Right lobe of liver (tissue), 6 donors: ENCODE measurements at regions not wholly inside any gene's neighbourhood (a gene's known extent, or its start where the extent isn't known, plus 50 kb on each side); places are given as distances from the start of the nearest gene placed in this dataset.

ENCODE experiments used
- ATAC-seq, 4 donors: fragments of 200-7000 bp; cut with Tn5 transposase; one replicate each; pipeline ENCODE4 v1.9.1; 2020; ENCODE audit warnings: mild to moderate bottlenecking in 4 of 4, moderate library complexity in 4 of 4
- DNase-seq, 3 donors: peaks; one replicate each; pipeline ENCODE4 v3.0.0-alpha.2; 2020
- H3K27ac ChIP-seq, 3 donors: fragments of 200-600 bp; one replicate each; pipeline ENCODE4 v1.8.0; 2022
- H3K27me3 ChIP-seq, 2 donors: fragments of 200-600 bp; one replicate each; pipeline ENCODE4 v1.8.0; 2022
- H3K36me3 ChIP-seq, 4 donors: fragments of 200-600 bp; sonication (generic) in 1 of 4; one replicate each; pipeline versions ENCODE4 v1.5.1 to v1.8.0; 2017 to 2022; ENCODE audit warnings: control low read depth in 1 of 4
- H3K4me1 ChIP-seq, 4 donors: fragments of 200-600 bp; sonication (generic) in 1 of 4; one replicate each; pipeline versions ENCODE4 v1.5.1 to v1.8.0; 2017 to 2022; ENCODE audit warnings: control low read depth in 1 of 4
- H3K4me3 ChIP-seq, 3 donors: fragments of 200-600 bp; one replicate each; pipeline ENCODE4 v1.8.0; 2022
- H3K9me3 ChIP-seq, 4 donors: fragments of 200-600 bp; sonication (generic) in 1 of 4; one replicate each; pipeline versions ENCODE4 v1.5.1 to v1.8.0; 2017 to 2022; ENCODE audit warnings: control low read depth in 1 of 4
- POLR2A ChIP-seq: fragments of 450-650 bp; IDR thresholded peaks from one replicate; pipeline ENCODE4 v1.6.1; 2017; ENCODE audit warnings: antibody characterized with exemption, mild to moderate bottlenecking
- WGBS: methylation state at CpG from one replicate; pipeline ENCODE4 v1.1.6; 2018; ENCODE audit warnings: low coverage, low lambda C conversion rate; ENCODE audit not compliant: insufficient coverage; ENCODE audit errors: missing lambda C conversion rate; 5-methylcytosine and 5-hydroxymethylcytosine counted together
- intact Hi-C, 2 donors: fragments of 100-400 bp; cut with DNase I; formaldehyde crosslinking; loops; one replicate each; pipeline versions ENCODE4 v1.11.2 to v1.14.1; 2022
- TF ChIP-seq, protein P1 (sequence below), 4 donors: fragments of 200-600 bp in 3 of 4; fragments of 450-650 bp in 1 of 4; IDR thresholded peaks; one replicate each; pipeline versions ENCODE4 v1.5.1 to v1.8.0; 2016 to 2022; ENCODE audit warnings: antibody characterized with exemption in 4 of 4, mild to moderate bottlenecking in 2 of 4
- donor health status: DM: no; HTN: yes; CAD: no.
- donor health status: DM: no; HTN: no; CAD: no.
- donor health status: DM: no; HTN: no; CAD: no.
- donor health status: DM: no; HTN: yes; CAD: no.
- donor health status: DM: no; HTN: yes; CAD: no.

DNA sequence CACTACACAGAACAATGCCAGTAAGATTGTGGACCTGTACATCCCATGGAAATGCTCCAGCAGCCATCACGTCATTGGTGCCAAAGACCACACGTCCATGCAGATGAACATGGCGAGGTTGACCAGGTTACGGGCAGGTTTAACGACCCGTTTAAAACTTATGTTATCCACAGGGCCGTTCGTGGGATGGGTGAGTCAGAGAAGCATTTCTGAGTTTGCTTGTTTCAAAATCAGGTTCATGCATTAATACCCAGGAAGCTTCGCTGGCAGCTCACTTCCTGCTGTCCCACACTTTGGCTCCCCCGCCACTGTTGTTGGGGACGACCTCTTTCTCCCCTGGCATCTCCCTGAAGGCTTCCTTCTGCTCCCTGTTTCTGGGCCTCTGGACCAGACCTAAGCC lies 194.1 kb downstream of the USP12 start:
- H3K27ac ChIP-seq, result no peak overlapping the region
- no peak for ATAC-seq
- intact Hi-C loops, result no loop called here
- H3K9me3 ChIP-seq, result no peaks in the 10 kb centered on the region
- WGBS, result 37% methylated on average over 5 of the region's 11 CpGs
- peaks cover 0 to 7% (median 3%) of the 10 kb centered on the region in 4 donors for H3K4me1 ChIP-seq
- no peak for DNase-seq
- H3K4me3 ChIP-seq, result no peak overlapping the region
- H3K36me3 ChIP-seq, result no peaks in the 10 kb centered on the region
- H3K27me3 ChIP-seq, result no peaks in the 10 kb centered on the region
- TF ChIP-seq, protein P1, sequence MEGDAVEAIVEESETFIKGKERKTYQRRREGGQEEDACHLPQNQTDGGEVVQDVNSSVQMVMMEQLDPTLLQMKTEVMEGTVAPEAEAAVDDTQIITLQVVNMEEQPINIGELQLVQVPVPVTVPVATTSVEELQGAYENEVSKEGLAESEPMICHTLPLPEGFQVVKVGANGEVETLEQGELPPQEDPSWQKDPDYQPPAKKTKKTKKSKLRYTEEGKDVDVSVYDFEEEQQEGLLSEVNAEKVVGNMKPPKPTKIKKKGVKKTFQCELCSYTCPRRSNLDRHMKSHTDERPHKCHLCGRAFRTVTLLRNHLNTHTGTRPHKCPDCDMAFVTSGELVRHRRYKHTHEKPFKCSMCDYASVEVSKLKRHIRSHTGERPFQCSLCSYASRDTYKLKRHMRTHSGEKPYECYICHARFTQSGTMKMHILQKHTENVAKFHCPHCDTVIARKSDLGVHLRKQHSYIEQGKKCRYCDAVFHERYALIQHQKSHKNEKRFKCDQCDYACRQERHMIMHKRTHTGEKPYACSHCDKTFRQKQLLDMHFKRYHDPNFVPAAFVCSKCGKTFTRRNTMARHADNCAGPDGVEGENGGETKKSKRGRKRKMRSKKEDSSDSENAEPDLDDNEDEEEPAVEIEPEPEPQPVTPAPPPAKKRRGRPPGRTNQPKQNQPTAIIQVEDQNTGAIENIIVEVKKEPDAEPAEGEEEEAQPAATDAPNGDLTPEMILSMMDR (IDR thresholded peaks at IDR 0.05), result no peak
- TF ChIP-seq POLR2A, result no peak

DNA sequence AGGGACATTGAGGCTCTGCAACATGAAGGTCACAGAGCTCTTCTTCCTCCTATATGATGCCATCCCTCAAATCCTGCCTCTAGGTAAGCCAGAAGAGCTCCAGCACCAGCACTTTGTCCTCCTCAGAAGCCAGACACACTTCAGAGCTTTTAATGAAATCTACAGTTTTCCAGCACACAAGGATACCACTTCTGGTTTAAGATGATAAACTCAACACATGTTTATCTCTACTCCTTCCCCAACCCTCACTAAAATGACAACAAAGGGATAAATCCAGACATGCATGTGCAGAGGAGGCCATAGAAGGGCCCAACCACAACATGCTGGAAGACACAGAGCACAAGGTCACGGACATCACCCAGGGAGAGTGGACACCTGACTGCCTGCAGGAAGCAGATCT lies 195.3 kb downstream of the USP12 start:
- Histone ChIP-seq H3K36me3 (no peaks in the 10 kb centered on the region), H3K27ac (no peak overlapping the region), H3K27me3 (no peaks in the 10 kb centered on the region), H3K9me3 (no peaks in the 10 kb centered on the region), H3K4me1 (peaks cover 0 to 5% (median 0%) of the 10 kb centered on the region in 4 donors), H3K4me3 (no peak overlapping the region)
- no CpG with 5 or more reads among the region's 1 CpG for WGBS
- no peak for TF ChIP-seq POLR2A
- TF ChIP-seq, protein P1 (IDR thresholded peaks at IDR 0.05), result no peak
- ATAC-seq (no peak), DNase-seq (no peak)
- intact Hi-C loops, result no loop called here

DNA sequence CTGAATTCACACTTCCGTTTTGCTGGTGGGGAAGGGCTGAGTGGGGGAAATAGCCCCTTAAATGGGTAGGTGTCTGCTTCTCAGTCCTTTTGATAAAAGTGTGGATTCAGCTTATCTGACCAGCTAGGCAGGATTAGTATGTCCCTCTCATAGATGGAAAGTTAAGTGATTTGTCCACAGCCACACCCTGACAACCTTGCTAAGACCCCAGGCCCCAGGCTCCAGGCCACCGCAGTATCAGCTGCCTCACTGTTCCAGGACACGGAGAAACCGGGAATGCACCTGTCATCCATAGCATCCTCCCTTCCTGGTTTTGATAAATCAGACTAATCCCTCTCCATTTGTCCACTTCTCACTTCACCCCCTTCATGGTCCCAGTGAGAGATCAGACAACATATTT lies 197.7 kb downstream of the USP12 start:
- intact Hi-C loops, result no loop called here
- TF ChIP-seq POLR2A, result no peak
- TF ChIP-seq, protein P1 (IDR thresholded peaks at IDR 0.05), result no peak
- Histone ChIP-seq H3K4me1 (peaks cover 0 to 19% (median 10%) of the 10 kb centered on the region in 4 donors), H3K4me3 (no peak overlapping the region), H3K9me3 (no peaks in the 10 kb centered on the region), H3K36me3 (no peaks in the 10 kb centered on the region), H3K27ac (no peak overlapping the region), H3K27me3 (no peaks in the 10 kb centered on the region)
- DNase-seq (no peak), ATAC-seq (no peak)
- WGBS, result 90% methylated on average over 2 of the region's 4 CpGs

DNA sequence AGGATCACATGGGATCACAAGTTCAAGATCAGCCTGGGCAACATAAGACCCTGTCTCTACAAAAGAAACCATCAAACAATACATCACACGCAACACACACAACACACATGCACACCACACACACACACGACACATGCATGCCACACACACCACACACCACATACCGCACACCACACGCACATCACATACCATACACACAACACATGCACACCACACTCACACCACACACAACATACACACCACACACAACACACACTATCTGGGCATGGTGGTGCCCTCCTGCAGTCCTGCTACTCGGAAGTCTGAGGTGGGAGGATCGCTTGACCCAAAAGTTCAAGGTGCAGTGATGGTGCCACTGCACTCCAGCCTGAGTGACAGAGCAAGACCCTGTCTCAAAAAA lies 198.3 kb downstream of the USP12 start:
- Histone ChIP-seq H3K4me1 (peaks cover 0 to 26% (median 13%) of the 10 kb centered on the region in 4 donors), H3K27ac (no peak overlapping the region), H3K9me3 (no peaks in the 10 kb centered on the region), H3K4me3 (no peak overlapping the region), H3K36me3 (no peaks in the 10 kb centered on the region), H3K27me3 (no peaks in the 10 kb centered on the region)
- intact Hi-C loops, result no loop called here
- ATAC-seq (no peak), DNase-seq (no peak)
- WGBS, result 69% methylated on average over 5 of the region's 6 CpGs
- TF ChIP-seq, protein P1 (IDR thresholded peaks at IDR 0.05), result no peak
- no peak for TF ChIP-seq POLR2A
